MM.1S (cell line): ENCODE measurements at regions not wholly inside any gene's neighbourhood (a gene's known extent, or its start where the extent isn't known, plus 50 kb on each side); places are given as distances from the start of the nearest gene placed in this dataset.

ENCODE experiments used
- DNase-seq: peaks from one replicate; pipeline ENCODE4 v3.0.0-alpha.2; 2015
- H2AFZ ChIP-seq: fragments of 300-600 bp; sonication (generic); 2 replicates; pipeline ENCODE4 v1.6.0; 2016; ENCODE audit warnings: antibody characterized with exemption, low read length
- H3F3A ChIP-seq: fragments of 300-600 bp; sonication (generic); 2 replicates; pipeline ENCODE4 v1.6.1; 2016; ENCODE audit warnings: mild to moderate bottlenecking, antibody characterized with exemption, low read length, moderate library complexity, mixed read lengths; ENCODE audit not compliant: insufficient read depth
- H3K27ac ChIP-seq: fragments of 300-600 bp; sonication (generic); 2 replicates; pipeline ENCODE4 v1.5.1; 2016; ENCODE audit warnings: mild to moderate bottlenecking, low read length
- H3K27me3 ChIP-seq: fragments of 300-600 bp; sonication (generic); replicated peaks from 2 replicates; pipeline ENCODE4 v1.6.0; 2016; ENCODE audit warnings: low read length; ENCODE audit not compliant: insufficient read depth
- H3K36me3 ChIP-seq: fragments of 300-600 bp; sonication (generic); replicated peaks from 2 replicates; pipeline ENCODE4 v1.6.1; 2016; ENCODE audit warnings: mild to moderate bottlenecking, low read length, mixed read lengths; ENCODE audit not compliant: insufficient read depth
- H3K4me1 ChIP-seq: fragments of 300-600 bp; sonication (generic); 2 replicates; pipeline ENCODE4 v1.6.1; 2016; ENCODE audit warnings: low read length, mixed read lengths
- H3K4me2 ChIP-seq: fragments of 300-600 bp; sonication (generic); 2 replicates; pipeline ENCODE4 v1.6.0; 2016; ENCODE audit warnings: low read depth, low read length
- H3K4me3 ChIP-seq: fragments of 300-600 bp; sonication (generic); 2 replicates; pipeline ENCODE4 v1.5.1; 2016; ENCODE audit warnings: low read length, mixed read lengths
- H3K79me2 ChIP-seq: fragments of 300-600 bp; sonication (generic); 2 replicates; pipeline ENCODE4 v1.6.1; 2016; ENCODE audit warnings: mixed run types, low read length, mixed read lengths
- H3K9ac ChIP-seq: fragments of 300-600 bp; sonication (generic); 2 replicates; pipeline ENCODE4 v1.6.1; 2016; ENCODE audit warnings: low read length, mixed read lengths
- H3K9me2 ChIP-seq: fragments of 300-600 bp; sonication (generic); replicated peaks from 2 replicates; pipeline ENCODE4 v1.6.1; 2016; ENCODE audit warnings: mild to moderate bottlenecking, low read length, mixed read lengths; ENCODE audit not compliant: insufficient read depth
- H3K9me3 ChIP-seq: fragments of 300-600 bp; sonication (generic); replicated peaks from 2 replicates; pipeline ENCODE4 v1.6.1; 2016; ENCODE audit warnings: mild to moderate bottlenecking, low read length, mixed read lengths; ENCODE audit not compliant: insufficient read depth
- H4K20me1 ChIP-seq: fragments of 300-600 bp; sonication (generic); 2 replicates; pipeline ENCODE4 v1.6.1; 2016; ENCODE audit warnings: mild to moderate bottlenecking, low read length, moderate library complexity, mixed read lengths; ENCODE audit not compliant: insufficient read depth
- EZH2 ChIP-seq: fragments of 300-600 bp; sonication (generic); optimal IDR thresholded peaks from 2 replicates; pipeline ENCODE3; 2017; ENCODE audit warnings: low read depth, mild to moderate bottlenecking, antibody characterized with exemption, low read length, mixed read lengths
- EZH2phosphoT487 ChIP-seq: fragments of 300-600 bp; sonication (generic); IDR thresholded peaks from 2 replicates; pipeline ENCODE4 v1.6.1; 2018; ENCODE audit warnings: antibody characterized with exemption, low read length
- TF ChIP-seq, protein P1 (sequence below): fragments of 300-600 bp; sonication (generic); IDR thresholded peaks from 2 replicates; pipeline ENCODE4 v1.5.1; 2016; ENCODE audit warnings: antibody characterized with exemption, low read length, mixed read lengths

DNA sequence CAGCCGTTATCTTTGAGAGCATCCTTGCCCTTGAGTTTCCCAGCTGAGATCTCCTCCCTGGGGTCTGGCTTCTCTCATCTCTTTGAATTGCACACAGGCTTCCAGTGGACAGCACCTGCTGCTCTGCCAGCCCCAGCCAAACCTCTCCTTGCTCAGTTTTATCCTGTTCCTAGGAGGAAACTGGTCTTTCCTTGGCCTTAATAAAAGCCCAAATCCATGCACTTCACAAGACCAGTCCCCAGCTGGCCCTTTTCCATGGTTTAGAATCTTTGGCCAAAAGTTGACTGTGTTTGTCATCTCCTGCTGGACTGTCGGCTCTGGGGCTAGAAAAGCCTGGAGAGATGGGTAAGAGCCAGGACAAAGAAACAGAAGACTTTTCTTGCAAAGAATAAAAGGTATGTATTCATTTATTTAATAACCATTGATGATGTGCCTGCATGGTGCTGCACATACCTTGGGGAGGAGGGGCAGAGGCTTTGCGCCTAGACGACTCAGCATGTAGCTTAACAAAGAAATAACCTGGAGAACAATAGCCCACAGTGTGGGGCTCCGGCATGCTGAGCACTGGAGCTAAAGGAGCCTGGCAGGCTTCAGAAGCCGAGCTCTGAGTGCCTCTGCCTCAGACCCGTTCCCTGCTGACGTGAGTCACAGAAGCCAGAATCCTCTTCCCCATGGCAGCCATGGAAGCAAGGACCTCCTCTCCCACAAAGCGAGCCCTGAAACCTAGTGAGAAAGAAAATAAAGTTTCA lies 319.3 kb upstream of the B3GAT1 start:
- no peak overlapping the region for H3K27ac ChIP-seq

DNA sequence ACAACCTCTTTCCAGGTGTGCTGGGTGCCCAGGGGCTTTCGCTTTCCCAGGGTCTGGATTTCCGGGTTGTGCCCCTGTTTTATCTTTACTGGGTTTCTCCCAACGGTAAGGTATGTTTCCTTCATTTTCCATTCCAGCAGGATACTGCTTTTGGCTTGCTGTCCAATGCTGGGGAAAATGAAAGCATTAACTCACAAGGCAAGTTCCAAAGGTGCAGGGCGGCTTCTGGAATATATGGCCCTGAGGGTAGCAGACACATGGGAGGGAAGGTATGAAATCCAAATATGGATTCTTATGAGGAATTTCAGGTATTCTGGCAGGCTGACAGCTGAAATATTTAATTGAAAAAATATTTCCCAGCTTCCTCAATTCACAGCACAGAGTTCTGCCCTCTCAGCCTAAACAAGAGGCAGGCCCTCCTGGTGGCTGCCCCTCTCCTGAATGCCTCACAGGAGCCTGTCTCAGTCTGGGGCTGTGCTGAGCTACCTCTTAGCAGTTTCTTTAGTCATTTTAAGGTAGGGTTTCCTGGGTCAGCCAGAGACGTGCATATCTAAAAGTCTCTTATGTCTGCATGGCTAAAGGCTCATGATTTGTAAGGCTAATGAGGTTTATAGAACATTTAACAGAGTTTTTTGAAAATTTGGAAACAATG lies 318.6 kb upstream of the B3GAT1 start:
- Histone ChIP-seq H3K27ac (no peak overlapping the region), H3K36me3 (no peaks in the 10 kb centered on the region), H3K9me2 (no peaks in the 10 kb centered on the region), H3K4me1 (no peaks in the 10 kb centered on the region), H3K4me2 (no peak overlapping the region), H2AFZ (no peak overlapping the region), H3K9me3 (no peaks in the 10 kb centered on the region), H3K27me3 (no peaks in the 10 kb centered on the region), H3F3A (no peaks in the 10 kb centered on the region), H3K79me2 (no peaks in the 10 kb centered on the region), H3K4me3 (no peak overlapping the region), H3K9ac (no peak overlapping the region), H4K20me1 (no peaks in the 10 kb centered on the region)
- no peak for DNase-seq
- TF ChIP-seq EZH2, result no peak
- TF ChIP-seq EZH2phosphoT487, result no peak
- TF ChIP-seq, protein P1, sequence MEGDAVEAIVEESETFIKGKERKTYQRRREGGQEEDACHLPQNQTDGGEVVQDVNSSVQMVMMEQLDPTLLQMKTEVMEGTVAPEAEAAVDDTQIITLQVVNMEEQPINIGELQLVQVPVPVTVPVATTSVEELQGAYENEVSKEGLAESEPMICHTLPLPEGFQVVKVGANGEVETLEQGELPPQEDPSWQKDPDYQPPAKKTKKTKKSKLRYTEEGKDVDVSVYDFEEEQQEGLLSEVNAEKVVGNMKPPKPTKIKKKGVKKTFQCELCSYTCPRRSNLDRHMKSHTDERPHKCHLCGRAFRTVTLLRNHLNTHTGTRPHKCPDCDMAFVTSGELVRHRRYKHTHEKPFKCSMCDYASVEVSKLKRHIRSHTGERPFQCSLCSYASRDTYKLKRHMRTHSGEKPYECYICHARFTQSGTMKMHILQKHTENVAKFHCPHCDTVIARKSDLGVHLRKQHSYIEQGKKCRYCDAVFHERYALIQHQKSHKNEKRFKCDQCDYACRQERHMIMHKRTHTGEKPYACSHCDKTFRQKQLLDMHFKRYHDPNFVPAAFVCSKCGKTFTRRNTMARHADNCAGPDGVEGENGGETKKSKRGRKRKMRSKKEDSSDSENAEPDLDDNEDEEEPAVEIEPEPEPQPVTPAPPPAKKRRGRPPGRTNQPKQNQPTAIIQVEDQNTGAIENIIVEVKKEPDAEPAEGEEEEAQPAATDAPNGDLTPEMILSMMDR, result no peak

More for the DNA sequence above, 319.3 kb upstream of the B3GAT1 start:
- Histone ChIP-seq H3K4me1 (no peaks in the 10 kb centered on the region), H3K9ac (no peak overlapping the region), H3K4me3 (no peak overlapping the region), H2AFZ (no peak overlapping the region), H3K9me2 (no peaks in the 10 kb centered on the region), H4K20me1 (no peaks in the 10 kb centered on the region), H3K79me2 (no peaks in the 10 kb centered on the region), H3F3A (no peaks in the 10 kb centered on the region), H3K27me3 (no peaks in the 10 kb centered on the region), H3K4me2 (no peak overlapping the region), H3K36me3 (no peaks in the 10 kb centered on the region), H3K9me3 (no peaks in the 10 kb centered on the region)
- DNase-seq, result no peak
- no peak for TF ChIP-seq EZH2phosphoT487
- TF ChIP-seq EZH2, result no peak
- TF ChIP-seq, protein P1, result no peak

DNA sequence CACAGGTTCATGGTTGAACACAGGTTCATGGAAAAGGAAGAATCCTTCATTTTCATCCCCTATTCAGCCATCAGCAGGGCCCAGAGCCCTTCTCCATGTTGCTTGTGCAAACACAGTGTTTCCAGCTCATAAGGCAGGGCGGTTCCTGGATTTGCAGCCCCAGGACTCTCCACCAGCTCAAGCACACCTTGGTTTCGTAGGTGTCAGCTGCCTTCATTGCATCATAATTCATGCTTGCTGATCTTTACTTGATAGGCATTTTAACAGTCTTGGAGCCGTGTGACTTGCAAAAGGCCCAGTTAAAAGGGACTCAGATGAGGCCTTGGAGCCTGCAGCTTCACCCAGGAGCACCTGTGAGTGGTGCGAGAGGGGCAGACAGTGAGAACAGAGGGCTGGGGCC lies 318.1 kb upstream of the B3GAT1 start:
- Histone ChIP-seq H3K4me1 (no peaks in the 10 kb centered on the region), H3K36me3 (no peaks in the 10 kb centered on the region), H3K9me3 (no peaks in the 10 kb centered on the region), H3K9ac (no peak overlapping the region), H2AFZ (no peak overlapping the region), H3K4me3 (no peak overlapping the region), H3K4me2 (no peak overlapping the region), H3F3A (no peaks in the 10 kb centered on the region), H3K27me3 (no peaks in the 10 kb centered on the region), H3K79me2 (no peaks in the 10 kb centered on the region), H3K9me2 (no peaks in the 10 kb centered on the region), H3K27ac (no peak overlapping the region), H4K20me1 (no peaks in the 10 kb centered on the region)
- DNase-seq, result no peak
- TF ChIP-seq EZH2phosphoT487 (no peak), EZH2 (no peak)
- TF ChIP-seq, protein P1, result no peak
